Activated CD4-positive, alpha-beta T cell treated with anti-CD3 and anti-CD28 coated beads, Interleukin-10, Interleukin-2, amounts not matched to agents 100 ng/mL and 50 ng/mL, durations not matched to agents 16 hours and 8 hours (primary cell): ENCODE measurements at regions not wholly inside any gene's neighbourhood (a gene's known extent, or its start where the extent isn't known, plus 50 kb on each side); places are given as distances from the start of the nearest gene placed in this dataset.
"Not testable (repeated sequence)": the region's sequence is repeated elsewhere in the genome, so short reads cannot be mapped to it uniquely, and the experiment has no call there.

Experiments
- DNase-seq: peaks from one replicate; pipeline ENCODE4 v3.0.0-alpha.2; 2020

DNA sequence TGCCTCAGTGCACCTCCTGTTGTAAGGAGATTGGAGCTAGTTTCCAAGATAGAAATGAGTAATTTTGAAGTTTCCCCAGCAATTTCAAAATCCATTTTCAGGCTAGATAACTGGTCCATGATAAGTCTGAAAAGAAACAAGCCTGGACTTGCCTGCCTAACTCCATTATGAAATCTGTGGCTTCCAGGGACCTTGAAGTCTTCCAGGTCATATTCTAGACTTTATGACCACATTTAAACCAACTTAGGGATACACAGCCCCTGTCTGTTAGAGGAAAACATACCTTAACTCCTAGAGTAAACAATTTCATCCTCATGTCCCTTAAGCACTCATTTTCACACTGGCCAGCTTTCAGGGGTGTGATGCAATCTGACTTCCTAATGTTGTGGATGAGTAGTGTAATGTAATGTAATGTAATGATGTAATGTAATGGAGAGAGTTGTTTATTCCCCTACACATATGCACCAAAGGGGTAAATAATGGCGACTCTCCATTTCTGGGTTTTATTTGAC, 96.7 kb upstream of the FAM20A start:
- DNase-seq = no peak

DNA sequence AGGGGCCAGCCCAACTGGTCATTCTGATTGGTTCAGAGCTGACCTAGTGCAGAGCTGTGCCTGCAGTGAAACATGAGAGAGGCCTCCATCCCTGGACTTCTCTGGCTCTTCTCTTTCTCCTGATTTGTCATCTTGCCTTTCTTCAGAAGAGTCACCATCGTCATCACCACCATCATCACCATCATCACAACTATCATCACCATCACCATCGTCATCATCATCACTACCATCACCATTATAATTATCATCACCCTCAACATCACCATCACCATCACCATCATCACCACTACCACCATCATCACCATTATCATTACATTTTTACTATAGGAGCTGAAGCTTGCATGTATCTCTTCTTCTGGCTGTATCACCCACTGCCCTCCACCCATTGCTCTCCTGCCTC, 94.5 kb upstream of the FAM20A start:
- no peak for DNase-seq

DNA sequence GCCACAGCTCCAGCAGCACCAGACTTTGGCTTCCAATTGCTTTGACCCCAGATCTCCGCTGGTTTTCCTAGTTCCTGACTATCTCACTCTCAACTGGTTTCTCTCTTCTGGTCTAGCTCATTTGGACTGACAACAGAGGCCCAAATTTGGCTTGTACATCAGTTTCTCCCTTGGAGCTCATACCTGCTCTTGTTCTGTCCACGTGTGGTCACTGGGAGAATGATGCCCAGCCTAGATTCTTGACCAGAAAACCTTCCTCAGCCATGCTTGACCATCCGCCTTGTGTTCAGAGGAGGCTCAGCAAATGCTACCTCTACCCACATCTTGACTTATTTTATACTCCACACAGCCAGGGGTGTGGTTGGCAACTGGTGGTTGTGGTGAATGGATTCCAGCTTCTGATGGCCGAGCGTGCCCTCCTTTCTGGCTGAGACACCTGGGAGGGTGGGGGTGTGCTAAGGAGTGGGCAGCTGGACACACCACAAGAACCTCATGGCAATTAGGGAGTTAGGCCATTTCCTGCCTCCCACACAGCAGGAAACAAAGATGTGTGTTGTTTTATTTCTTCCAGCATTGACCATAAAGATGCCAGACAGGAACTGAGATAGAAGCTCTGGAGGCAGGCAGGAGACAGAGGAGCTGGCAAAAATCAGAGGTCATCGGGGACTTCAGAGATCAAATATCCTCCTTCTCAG, 93.8 kb upstream of the FAM20A start:
- DNase-seq = no peak

DNA sequence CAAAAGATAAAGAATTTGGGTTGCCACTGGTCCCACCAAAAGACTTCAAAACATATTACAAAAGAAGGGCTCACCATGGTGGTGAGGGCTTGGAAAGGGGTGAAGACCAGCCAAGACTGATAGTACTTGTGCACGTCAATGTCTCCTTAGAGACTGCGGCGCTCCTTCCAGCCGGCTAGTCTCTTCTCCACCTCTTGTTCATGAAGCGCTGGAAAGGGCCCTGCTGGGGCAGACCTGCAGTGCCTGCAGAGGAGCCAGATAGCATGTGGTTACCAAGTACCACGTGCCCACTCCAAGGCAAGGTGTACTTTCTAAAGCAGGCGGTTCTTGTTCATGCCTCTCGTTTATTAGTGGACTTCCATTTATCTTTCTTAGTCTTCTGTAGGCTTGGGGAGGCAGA, 92.7 kb upstream of the FAM20A start:
- no peak for DNase-seq

DNA sequence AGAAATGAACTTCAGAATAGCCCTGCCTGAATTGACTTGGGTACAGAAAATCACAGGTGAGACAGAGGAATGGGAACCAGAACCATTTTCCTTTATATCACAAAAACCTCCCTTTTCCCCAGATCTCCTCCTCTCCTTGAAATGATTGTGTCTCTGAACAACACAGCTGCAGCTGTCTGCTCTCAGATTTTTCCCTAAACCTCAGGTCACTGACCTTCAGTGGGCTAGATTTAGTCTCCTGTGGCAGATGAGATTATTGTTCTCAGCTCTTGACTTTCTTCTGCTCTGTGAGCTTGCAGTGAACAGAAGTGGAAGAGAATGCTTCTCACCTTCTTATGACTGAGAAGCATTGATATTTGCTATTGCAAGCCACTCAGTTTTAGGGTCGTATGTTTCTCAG, 92.3 kb upstream of the FAM20A start:
- DNase-seq = no peak

DNA sequence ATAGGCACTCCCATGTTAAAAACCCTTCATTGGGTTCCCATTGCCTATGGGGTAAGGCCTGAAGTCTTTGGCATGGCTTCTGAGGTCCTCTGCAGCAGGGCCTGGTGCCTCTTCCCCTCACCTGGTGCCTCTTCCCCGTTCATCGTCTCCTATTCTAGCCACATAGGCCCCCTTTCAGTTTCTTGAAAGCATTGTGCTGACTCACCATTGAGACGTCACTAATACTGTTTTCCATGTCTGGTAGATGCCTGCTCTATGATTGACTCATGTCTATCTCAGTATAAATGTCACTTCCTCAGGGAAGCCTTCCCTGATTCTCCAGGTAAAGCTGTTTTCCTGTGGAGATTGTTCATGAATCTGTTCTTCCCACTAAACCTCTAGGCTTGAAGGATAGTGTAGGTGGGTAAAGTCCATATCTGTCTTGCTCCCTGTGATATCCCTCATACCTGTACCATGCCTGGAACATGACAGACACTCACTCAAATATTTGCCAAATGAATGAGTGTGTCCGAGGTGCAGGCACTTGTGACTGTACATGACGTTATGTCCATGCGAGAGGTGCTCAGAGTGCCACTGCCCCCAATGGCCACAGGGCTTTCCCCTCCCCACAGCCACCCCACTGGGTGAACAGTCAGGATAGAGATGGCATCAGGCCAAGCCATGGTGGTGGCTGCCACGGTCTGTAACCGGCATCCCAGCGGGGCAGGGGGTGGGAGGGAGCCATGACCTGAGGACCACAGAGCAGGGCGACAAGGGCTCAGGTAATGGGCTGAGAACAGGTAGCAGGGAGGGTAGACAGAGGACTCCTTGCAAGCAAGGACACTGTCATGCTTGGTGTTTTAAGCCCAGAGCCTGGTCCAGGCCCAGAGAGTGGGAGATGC, 85.2 kb upstream of the FAM20A start:
- DNase-seq = no peak

DNA sequence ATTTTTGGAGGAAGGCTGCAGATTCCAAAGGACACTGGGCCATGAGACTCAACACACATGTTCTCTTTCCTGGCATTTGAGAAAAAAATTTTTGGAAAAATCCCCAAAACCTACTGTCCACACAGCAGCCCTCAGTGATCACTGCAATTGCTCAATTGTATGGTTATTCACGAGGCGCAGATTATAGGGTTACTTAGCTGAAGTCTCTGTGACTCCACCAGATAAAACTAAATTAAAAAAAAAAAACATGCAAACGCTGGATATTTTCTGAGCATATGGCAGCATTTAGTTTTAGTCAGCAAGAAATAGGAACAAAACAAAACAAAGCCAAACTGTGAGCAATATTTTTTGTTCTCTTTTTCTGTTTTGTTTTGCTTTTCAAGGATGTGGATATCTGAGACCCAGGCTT, 83.8 kb upstream of the FAM20A start:
- no peak for DNase-seq

DNA sequence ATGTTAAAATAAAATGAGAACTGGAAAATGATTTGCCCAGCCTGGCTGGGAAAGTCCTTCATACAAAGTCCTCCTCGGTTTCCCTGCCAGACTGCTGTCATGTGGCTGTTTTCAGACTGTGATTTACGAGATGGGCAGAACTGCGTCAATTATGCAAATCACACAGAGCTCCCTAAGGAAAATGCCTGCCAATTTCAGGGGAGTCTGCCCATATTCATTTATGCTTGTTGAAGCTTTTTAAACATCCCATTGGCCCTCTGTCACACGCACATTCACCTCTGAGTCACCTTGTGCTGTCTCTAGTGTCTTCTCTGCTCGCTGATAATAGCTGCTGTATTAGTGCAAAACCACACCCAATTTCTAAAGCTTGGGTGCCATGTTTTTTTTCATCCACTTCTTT, 81.7 kb upstream of the FAM20A start:
- DNase-seq = no peak

DNA sequence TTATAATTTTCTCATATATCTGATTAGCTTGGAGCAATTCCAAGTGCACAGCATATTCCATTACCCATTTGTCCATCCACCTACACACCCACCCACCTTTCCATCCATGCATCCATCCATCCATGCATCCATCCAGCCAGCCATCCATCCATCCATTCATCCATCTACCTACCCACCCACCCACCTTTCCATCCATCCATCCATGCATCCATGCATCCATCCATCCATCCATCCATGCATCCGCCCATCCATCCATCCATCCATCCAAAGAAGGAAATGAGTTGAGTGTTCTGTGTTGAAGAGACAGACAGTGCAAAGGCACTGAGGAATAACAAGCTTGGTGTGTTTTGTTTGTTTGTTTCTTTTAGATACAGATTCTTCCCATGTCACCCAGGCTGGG, 78.7 kb upstream of the FAM20A start:
- no peak for DNase-seq

DNA sequence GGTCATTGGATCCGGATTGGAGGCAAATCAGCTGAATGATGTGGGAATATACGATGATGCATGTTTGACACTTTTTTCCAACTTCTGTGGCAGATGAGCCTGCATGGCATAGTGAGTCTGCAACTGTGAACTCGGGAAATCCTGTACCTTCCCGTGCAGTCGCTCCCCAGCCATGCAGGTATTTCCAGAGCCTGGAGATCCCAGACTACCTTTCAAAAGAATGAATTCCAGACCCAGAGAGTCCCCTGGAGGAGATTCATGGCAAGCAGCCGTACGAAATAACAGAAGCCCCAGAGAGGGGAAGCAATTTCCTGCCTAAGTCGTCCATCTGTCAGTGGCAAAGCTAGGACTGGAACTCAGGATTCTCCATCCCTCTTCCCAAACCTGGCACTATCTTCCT, 75.7 kb upstream of the FAM20A start:
- no peak for DNase-seq

DNA sequence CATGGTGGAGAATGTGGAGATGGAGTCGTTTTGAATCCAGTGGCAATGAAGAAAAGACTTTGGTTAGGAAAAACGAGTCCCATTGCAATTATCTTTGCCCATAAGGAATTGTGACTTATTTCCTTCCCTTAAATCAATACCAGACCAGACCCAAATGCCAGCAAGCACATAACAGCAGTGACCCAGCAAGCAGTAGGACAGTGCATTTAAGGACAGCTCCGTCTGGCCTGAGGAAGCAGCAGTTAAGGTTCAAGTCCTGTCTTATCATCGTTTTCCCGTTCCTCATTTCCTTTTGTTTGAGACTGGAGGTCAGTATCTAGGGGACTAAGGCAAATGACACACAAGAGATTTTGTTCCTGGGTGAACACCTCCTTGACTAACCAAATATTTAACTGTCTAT, 74.6 kb upstream of the FAM20A start:
- no peak for DNase-seq

DNA sequence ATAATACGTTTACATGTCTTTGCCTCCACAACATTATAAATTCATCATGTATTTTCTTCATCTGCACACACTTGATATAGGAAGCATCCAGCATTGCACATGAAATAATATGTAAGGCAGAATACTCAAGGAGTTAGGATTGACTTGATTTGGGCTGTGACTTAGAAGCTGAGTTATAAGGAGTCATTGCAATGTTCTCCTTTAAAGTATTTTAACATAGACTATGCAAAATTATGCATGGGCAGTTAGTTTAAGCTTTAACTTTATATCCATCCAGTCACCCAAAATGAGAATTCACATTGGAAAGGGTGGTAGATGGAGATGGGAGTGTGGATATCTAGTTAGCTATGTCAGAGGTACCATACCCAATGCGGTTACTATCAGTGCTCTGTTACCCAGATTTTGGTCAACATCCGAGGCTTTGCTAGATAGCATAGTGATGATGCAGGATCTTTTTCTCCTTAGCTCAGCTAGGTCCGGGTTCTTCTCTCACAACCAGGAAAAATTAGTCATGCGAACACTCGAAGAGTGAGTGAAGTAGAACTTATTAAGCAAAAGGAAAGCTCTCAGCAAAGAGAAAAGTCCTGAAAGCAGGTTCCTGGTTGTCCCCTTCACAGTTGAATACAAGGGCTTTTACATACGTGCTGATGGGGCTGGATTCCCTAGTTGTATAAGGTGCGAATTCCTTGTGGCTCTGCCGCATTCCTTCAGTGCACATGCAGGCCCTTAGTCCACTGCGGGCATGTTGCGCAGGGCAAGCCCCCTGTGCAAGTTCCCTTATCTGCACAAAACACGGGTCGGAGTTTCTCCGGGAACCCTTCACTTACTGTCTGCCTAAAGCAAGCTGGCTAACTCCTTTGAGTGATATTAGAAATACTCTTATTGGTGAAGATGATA, 73.1 kb upstream of the FAM20A start:
- DNase-seq = no peak

DNA sequence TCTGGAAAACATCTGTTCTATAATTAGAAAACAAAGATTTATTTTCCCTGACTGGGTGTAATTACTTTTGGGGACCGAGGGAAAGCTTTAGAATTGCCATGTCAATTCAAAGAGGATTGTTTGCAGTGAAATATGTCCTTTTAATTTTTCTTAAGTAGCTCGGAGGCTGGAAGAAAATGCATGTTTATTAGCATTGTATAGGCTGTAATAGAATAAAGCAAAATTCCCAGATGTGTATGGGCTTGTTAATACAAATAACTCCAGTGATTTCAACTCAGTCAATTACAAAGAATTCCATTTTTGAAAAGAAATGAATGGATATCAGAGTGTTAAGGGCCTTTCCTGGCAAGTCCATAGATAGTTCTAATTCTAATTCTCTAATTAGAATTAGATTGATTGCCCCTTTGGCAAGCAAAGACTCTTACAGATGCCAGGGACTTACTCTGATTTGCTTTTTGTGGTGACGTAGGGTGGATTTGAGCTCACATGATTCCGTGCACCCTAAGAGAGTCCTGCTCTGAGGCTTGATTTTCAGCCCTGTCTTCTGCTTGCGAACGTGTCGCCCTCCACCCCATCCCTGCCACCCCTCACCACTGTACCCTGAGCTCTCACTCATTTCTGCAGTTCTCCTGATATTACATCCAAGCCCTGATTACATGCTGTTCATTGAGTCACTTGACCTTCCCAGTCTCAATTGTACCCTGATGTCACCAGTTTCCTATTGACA, 70.0 kb upstream of the FAM20A start:
- no peak for DNase-seq

DNA sequence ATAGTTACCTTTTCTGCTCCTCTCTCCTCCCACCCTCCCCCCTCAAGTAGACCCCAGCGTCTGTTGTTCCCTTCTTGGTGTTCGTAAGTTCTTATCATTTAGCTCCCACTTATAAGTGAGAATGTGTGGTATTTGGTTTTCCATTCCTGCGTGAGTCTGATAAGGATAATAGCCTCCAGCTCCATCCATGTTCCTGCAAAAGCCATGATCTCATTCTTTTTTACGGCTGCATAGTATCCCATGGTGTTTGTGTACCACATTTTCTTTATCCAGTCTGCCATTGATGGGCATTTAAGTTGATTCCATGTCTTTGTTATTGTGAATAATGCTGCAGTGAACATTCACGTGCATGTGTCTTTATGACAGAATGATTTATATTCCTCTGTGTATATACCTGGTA, 65.3 kb upstream of the FAM20A start:
- DNase-seq = not testable (repeated sequence)

DNA sequence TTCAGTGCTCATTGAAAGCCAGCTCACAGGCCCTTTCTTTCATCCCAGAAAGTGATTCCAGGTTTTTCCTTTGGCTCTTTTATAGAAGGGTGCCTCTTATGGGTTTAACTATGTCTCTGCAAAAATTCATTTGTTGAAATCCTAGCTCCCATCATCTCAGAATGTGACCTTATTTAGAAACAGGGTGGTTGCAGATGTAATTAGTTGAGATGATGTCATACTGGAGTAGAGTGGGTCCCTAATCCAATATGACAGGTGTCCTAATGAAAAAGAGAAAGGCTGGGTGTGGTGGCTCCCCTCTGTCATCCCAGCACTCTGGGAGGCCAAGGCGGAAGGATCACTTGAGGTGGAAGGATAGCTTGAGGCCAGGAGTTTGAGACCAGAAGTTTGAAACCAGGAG, 64.2 kb upstream of the FAM20A start:
- no peak for DNase-seq

DNA sequence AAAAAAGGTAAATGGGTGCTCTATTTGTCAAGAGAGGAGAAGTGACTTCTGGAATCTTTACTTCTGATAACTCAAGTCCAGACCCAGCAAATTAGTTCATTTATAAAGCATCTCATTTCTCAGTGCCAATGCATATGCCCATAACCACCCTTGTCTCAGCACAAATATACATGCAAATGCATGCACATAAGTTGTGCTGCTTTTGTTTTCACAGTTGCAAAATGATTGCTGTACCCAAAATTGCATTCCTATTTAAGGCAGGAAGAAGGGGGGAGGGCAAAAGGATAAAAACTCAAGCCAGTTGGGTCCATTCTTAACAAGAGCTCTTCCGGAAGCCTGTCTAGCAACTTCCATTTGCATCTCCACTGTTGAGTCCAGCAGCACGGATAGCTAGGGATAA, 61.3 kb upstream of the FAM20A start:
- DNase-seq = no peak

DNA sequence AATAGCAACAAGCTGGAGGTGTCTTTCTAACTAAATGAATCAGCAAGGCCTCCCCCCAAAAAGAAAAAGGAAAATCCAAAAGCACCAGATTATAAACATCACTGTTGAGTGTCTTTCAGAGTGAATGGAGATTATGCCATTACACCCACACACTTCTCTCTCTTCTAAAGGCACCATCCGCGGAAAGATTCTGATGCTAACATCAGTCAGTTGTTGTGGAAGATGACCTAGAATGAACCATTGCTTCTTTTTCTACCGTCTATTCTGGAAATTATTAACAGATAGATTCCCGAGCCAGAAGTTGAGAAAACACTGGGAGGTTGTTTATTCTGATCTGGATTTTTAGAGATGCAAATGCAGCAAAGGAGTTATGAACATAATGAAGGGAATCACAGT, 60.9 kb upstream of the FAM20A start:
- DNase-seq = no peak

DNA sequence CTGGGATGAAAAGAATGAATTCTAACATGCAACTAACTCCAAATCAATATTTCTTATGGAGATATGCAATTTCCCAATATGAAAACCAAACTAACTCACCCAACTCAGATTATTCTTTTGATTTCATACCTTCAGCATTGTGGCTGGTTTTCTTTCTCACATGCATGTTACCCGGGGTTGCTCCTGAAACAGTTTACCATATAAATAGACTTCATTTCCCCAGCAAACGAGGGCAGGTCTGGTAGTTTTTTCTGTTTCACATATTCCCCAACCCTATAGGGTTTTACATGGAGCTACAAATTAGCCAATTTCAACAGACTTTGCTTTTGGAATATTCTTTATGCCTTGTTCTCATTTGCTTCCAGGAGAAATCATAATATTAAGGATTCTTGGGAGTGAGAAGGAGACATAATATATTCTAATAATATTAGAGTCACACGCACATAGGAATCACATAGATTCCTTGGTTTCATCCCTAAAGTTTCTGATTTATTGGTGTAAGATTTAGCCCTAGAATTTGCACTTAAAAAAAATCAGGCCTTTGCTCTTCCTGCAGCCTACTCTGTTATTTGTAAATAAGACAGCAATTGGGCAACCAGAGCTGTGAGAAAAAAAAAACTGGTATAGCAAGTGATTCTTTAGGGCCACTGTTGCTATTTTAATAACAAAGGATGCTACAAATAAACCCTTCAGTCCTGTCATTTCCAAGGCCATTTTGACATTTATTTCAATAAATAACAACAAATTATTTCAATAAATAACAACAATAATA, 60.3 kb upstream of the FAM20A start:
- DNase-seq = no peak

DNA sequence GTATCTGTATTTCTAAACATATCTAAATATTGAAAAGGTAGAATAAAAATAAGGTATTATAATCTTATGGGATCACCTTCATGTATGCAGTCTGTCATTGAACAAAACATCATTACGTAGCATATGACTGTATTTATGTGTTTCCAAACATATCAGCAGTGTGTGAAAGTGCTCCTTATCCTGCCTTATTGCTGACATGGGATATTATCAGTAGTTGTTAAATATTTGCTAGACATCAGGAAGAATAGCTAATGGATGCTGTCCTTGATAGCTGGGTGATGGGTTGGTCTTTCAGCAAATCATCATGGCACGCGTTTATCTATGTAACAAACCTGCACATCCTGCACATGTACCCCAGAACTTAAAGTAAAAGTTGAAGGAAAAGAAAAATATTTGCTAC, 59.1 kb upstream of the FAM20A start:
- no peak for DNase-seq

DNA sequence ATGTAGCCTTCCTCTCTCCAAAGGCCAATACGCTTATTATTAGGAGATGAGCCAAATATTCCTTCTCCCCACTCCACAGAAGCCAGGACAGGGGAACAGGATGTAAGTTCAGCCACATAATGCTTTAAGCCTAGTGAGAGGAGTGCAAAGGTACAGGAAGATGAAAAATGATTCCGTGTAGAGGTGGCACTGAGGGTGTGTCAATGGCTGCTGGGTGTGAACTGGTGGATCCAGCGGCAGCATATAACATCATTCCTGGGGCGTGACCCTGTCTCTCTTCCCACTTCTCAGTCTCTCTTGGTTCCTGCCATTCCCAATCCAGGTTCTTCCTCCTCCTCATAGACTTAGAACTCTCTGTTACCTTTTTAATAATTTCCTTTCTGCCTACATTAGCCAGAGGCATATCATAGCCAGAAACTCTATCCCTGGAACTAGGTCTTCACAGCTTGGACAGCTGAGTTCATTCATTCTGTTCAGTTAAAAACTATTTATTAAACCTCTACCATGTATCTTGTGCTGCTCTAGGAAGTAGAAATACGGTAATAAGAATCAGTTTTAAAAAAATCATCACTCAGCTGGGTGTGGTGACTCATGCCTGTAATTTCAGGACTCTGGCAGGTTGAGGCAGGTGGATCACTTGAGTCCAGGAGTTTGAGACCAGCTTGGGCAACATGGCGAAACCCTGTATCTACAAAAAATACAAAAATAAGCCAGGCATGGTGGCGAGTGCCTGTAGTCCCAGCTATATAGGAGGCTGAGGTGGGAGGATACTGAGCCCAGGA, 58.0 kb upstream of the FAM20A start:
- no peak for DNase-seq

DNA sequence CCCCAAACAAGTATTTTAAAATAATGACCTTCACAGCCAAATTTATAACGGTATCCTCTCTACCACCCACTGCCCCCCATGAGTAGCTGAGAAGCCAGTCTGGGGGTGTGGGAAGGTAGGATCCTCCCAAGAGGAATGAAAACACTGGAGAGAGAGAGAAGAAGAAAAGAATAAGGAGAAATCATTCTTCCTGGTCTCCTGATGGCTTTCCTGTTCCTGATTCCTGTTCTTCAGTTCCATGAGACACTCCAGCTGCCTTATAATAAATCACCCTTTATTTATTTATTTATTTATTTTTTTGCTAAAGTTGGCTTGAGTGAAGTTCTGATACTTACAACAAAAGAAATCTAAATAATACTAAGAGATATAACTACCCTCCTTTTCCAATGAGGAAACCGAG, 56.4 kb upstream of the FAM20A start:
- no peak for DNase-seq
